T-helper 1 cell treated with Interleukin-12 subunit alpha and Interleukin-12 subunit beta and Interleukin-4 antibody, amounts not matched to agents 30 μg/mL and 1 μg/mL, for 36 hours (primary cell): ENCODE measurements at regions not wholly inside any gene's neighbourhood (a gene's known extent, or its start where the extent isn't known, plus 50 kb on each side); places are given as distances from the start of the nearest gene placed in this dataset.
"Not testable (repeated sequence)": the region's sequence is repeated elsewhere in the genome, so short reads cannot be mapped to it uniquely, and the experiment has no call there.

Experiments
- H3K27ac Mint-ChIP-seq: one replicate; pipeline ENCODE4 v1.8.0; 2021; ENCODE audit warnings: mild to moderate bottlenecking, mixed read lengths
- H3K27me3 Mint-ChIP-seq: one replicate; pipeline ENCODE4 v1.8.0; 2021; ENCODE audit warnings: low read depth, mixed read lengths
- H3K36me3 Mint-ChIP-seq: one replicate; pipeline ENCODE4 v1.8.0; 2021; ENCODE audit warnings: low read depth, mixed read lengths
- H3K4me1 Mint-ChIP-seq: one replicate; pipeline ENCODE4 v1.8.0; 2021; ENCODE audit warnings: low read depth, mixed read lengths
- H3K4me3 Mint-ChIP-seq: one replicate; pipeline ENCODE4 v1.8.0; 2021; ENCODE audit warnings: mild to moderate bottlenecking, moderate library complexity, mixed read lengths
- H3K9me3 Mint-ChIP-seq: one replicate; pipeline ENCODE4 v1.8.0; 2021; ENCODE audit warnings: mixed read lengths

GRCh38 chr2:89775885-89776284, 1084.4 kb downstream of the RPIA start:
- no peaks in the 10 kb centered on the region for H3K4me1 Mint-ChIP-seq
- H3K27ac Mint-ChIP-seq, result no peak overlapping the region
- H3K9me3 Mint-ChIP-seq, result peaks cover 85% of the 10 kb centered on the region
- H3K36me3 Mint-ChIP-seq, result peaks cover 20% of the 10 kb centered on the region
- no peak overlapping the region for H3K4me3 Mint-ChIP-seq
- H3K27me3 Mint-ChIP-seq, result no peaks in the 10 kb centered on the region

- H3K27me3 Mint-ChIP-seq, result no peaks in the 10 kb centered on the region
These were observed 1088.8 kb downstream of the RPIA start for GRCh38 chr2:89780318-89780717.

GRCh38 chr2:89781962-89782361, 1090.5 kb downstream of the RPIA start:
- H3K27me3 Mint-ChIP-seq, result no peaks in the 10 kb centered on the region
- H3K4me1 Mint-ChIP-seq, result no peaks in the 10 kb centered on the region
- H3K9me3 Mint-ChIP-seq, result peaks cover 92% of the 10 kb centered on the region
- H3K36me3 Mint-ChIP-seq, result peaks cover 26% of the 10 kb centered on the region
- H3K27ac Mint-ChIP-seq, result no peak overlapping the region
- H3K4me3 Mint-ChIP-seq, result no peak overlapping the region

More at GRCh38 chr2:89780318-89780717, 1088.8 kb downstream of the RPIA start:
- H3K4me1 Mint-ChIP-seq, result no peaks in the 10 kb centered on the region
- H3K27ac Mint-ChIP-seq, result no peak overlapping the region
- peaks cover 99% of the 10 kb centered on the region for H3K9me3 Mint-ChIP-seq
- no peak overlapping the region for H3K4me3 Mint-ChIP-seq
- H3K36me3 Mint-ChIP-seq, result peaks cover 29% of the 10 kb centered on the region

GRCh38 chr2:89784960-89785359, 1093.5 kb downstream of the RPIA start:
- H3K4me3 Mint-ChIP-seq, result no peak overlapping the region
- no peak overlapping the region for H3K27ac Mint-ChIP-seq
- peaks cover 21% of the 10 kb centered on the region for H3K36me3 Mint-ChIP-seq

GRCh38 chr2:89785528-89785927, 1094.1 kb downstream of the RPIA start:
- not testable (repeated sequence) for H3K4me1 Mint-ChIP-seq, H3K4me3 Mint-ChIP-seq, H3K27ac Mint-ChIP-seq, H3K27me3 Mint-ChIP-seq
- peaks cover 23% of the 10 kb centered on the region for H3K36me3 Mint-ChIP-seq
- peaks cover 92% of the 10 kb centered on the region for H3K9me3 Mint-ChIP-seq

More at GRCh38 chr2:89784960-89785359, 1093.5 kb downstream of the RPIA start:
- Mint-ChIP-seq H3K9me3 (peaks cover 92% of the 10 kb centered on the region), H3K27me3 (no peaks in the 10 kb centered on the region), H3K4me1 (no peaks in the 10 kb centered on the region)

- H3K9me3 Mint-ChIP-seq, result peaks cover 92% of the 10 kb centered on the region
- H3K36me3 Mint-ChIP-seq, result peaks cover 28% of the 10 kb centered on the region
- not testable (repeated sequence) for H3K4me1 Mint-ChIP-seq, H3K27ac Mint-ChIP-seq, H3K4me3 Mint-ChIP-seq, H3K27me3 Mint-ChIP-seq
These were observed 1095.2 kb downstream of the RPIA start for GRCh38 chr2:89786642-89787041.

- H3K27me3 Mint-ChIP-seq, H3K27ac Mint-ChIP-seq, H3K4me1 Mint-ChIP-seq, H3K4me3 Mint-ChIP-seq: not testable (repeated sequence)
- Mint-ChIP-seq H3K36me3 (peaks cover 34% of the 10 kb centered on the region), H3K9me3 (peaks cover 99% of the 10 kb centered on the region)
These were observed 1104.1 kb downstream of the RPIA start for GRCh38 chr2:89795530-89795929.

GRCh38 chr2:89797320-89798038, 1106.0 kb downstream of the RPIA start:
- Mint-ChIP-seq H3K9me3 (peaks cover 99% of the 10 kb centered on the region), H3K27me3 (no peaks in the 10 kb centered on the region), H3K27ac (no peak overlapping the region), H3K4me1 (no peaks in the 10 kb centered on the region), H3K4me3 (no peak overlapping the region), H3K36me3 (peaks cover 24% of the 10 kb centered on the region)

GRCh38 chr2:89801207-89801606, 1109.7 kb downstream of the RPIA start:
- H3K4me1 Mint-ChIP-seq, H3K27ac Mint-ChIP-seq, H3K27me3 Mint-ChIP-seq, H3K4me3 Mint-ChIP-seq: not testable (repeated sequence)
- peaks cover 100% of the 10 kb centered on the region for H3K9me3 Mint-ChIP-seq
- peaks cover 27% of the 10 kb centered on the region for H3K36me3 Mint-ChIP-seq

- not testable (repeated sequence) for H3K4me1 Mint-ChIP-seq, H3K27me3 Mint-ChIP-seq
These were observed 1114.9 kb downstream of the RPIA start for GRCh38 chr2:89806363-89806762.

GRCh38 chr2:89811295-89811694, 1119.8 kb downstream of the RPIA start:
- H3K27me3 Mint-ChIP-seq, result no peaks in the 10 kb centered on the region
- H3K4me3 Mint-ChIP-seq, result no peak overlapping the region
- H3K9me3 Mint-ChIP-seq, result peaks cover 37% of the 10 kb centered on the region
- no peaks in the 10 kb centered on the region for H3K4me1 Mint-ChIP-seq
- peaks cover 27% of the 10 kb centered on the region for H3K36me3 Mint-ChIP-seq
- no peak overlapping the region for H3K27ac Mint-ChIP-seq

More at GRCh38 chr2:89806363-89806762, 1114.9 kb downstream of the RPIA start:
- not testable (repeated sequence) for H3K27ac Mint-ChIP-seq, H3K4me3 Mint-ChIP-seq
- H3K36me3 Mint-ChIP-seq, result peaks cover 15% of the 10 kb centered on the region
- H3K9me3 Mint-ChIP-seq, result peaks cover 86% of the 10 kb centered on the region

- peaks cover 31% of the 10 kb centered on the region for H3K9me3 Mint-ChIP-seq
- H3K4me3 Mint-ChIP-seq, result not testable (repeated sequence)
- H3K36me3 Mint-ChIP-seq, result peaks cover 30% of the 10 kb centered on the region
These were observed 1120.4 kb downstream of the RPIA start for GRCh38 chr2:89811910-89812309.

GRCh38 chr2:89814359-89814758, 1122.9 kb downstream of the RPIA start:
- H3K27ac Mint-ChIP-seq, result not testable (repeated sequence)

More at GRCh38 chr2:89811910-89812309, 1120.4 kb downstream of the RPIA start:
- H3K27me3 Mint-ChIP-seq, H3K4me1 Mint-ChIP-seq, H3K27ac Mint-ChIP-seq: not testable (repeated sequence)

GRCh38 chr2:89818873-89819272, 1127.4 kb downstream of the RPIA start:
- no peak overlapping the region for H3K27ac Mint-ChIP-seq
- H3K36me3 Mint-ChIP-seq, result peaks cover 40% of the 10 kb centered on the region

More at GRCh38 chr2:89814359-89814758, 1122.9 kb downstream of the RPIA start:
- peaks cover 14% of the 10 kb centered on the region for H3K9me3 Mint-ChIP-seq
- not testable (repeated sequence) for H3K27me3 Mint-ChIP-seq, H3K4me3 Mint-ChIP-seq, H3K4me1 Mint-ChIP-seq
- peaks cover 44% of the 10 kb centered on the region for H3K36me3 Mint-ChIP-seq

GRCh38 chr2:89819809-89820208, 1128.3 kb downstream of the RPIA start:
- Mint-ChIP-seq H3K4me3 (no peak overlapping the region), H3K4me1 (no peaks in the 10 kb centered on the region), H3K27ac (no peak overlapping the region), H3K27me3 (no peaks in the 10 kb centered on the region), H3K9me3 (no peaks in the 10 kb centered on the region), H3K36me3 (peaks cover 32% of the 10 kb centered on the region)

More at GRCh38 chr2:89818873-89819272, 1127.4 kb downstream of the RPIA start:
- H3K4me1 Mint-ChIP-seq, result no peaks in the 10 kb centered on the region
- no peaks in the 10 kb centered on the region for H3K27me3 Mint-ChIP-seq
- no peaks in the 10 kb centered on the region for H3K9me3 Mint-ChIP-seq
- no peak overlapping the region for H3K4me3 Mint-ChIP-seq
